ENCODE measurements at regions not wholly inside any gene's neighbourhood (a gene's known extent, or its start where the extent isn't known, plus 50 kb on each side); places are given as distances from the start of the nearest gene placed in this dataset.
A peak's percentile ranks its signal among the peaks of the same experiment; 100 is the strongest.

DNA sequence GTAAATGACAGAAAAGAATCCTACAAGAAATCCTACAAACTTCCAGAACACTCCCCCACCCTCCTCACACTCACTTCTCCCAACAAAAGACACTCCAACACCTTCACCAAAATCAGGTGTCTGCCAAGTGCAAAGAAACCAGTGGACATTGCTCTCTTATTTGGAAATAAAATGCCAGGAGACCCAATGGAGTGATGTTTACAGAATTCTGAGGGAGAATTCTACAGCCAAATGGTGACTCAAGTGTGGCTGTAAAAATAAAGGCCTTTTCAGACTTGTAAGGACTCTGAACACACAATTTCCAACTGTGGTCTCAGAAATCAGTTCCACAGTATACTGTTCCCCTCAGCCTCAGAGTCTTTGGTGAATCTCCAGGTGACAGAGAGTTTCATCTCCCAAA is 109.6 kb upstream of the CARMIL1 start:
- Mint-ChIP-seq H3K36me3 (peaks cover 3% of the 10 kb centered on the region), H3K27ac (no peak overlapping the region), H3K4me3 (no peak overlapping the region), H3K9me3 (ENCODE audit: low read depth) (no peaks in the 10 kb centered on the region), H3K4me1 (peaks cover 59% of the 10 kb centered on the region), H3K27me3 (no peaks in the 10 kb centered on the region)
- CTCF ChIA-PET: interaction anchor here (0.5 kb wide), 1 partner anchor 12 kb away, joined by 3 read pairs; no protein-coding TSS in a partner anchor
- ATAC-seq: no peak
- no peak for DNase-seq

DNA sequence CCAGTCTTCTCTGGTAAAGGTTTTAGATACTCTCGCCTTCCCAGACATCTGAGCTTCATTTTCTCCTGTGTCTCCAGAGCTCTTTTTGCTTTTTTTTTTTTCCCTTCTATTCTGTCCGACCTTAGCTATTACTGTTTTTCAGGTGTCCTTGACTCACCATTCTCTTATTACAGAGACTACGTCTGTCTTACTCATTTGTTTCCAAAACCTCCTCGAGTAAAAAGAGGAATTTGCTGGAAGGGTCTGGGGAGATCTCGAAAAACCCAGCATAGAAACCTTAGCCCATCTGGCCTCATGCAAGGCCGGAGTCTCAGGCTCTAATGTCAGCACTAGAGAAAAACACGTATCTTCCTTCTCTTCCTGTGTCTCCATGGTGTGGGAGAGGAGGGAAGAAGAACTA is 109.2 kb upstream of the CARMIL1 start:
- Mint-ChIP-seq H3K9me3 (ENCODE audit: low read depth) (no peaks in the 10 kb centered on the region), H3K4me3 (no peak overlapping the region), H3K4me1 (peaks cover 61% of the 10 kb centered on the region), H3K27me3 (no peaks in the 10 kb centered on the region), H3K36me3 (no peaks in the 10 kb centered on the region), H3K27ac (no peak overlapping the region)
- no peak for ATAC-seq
- DNase-seq: no peak
- CTCF ChIA-PET: interaction anchor here (0.5 kb wide), 1 partner anchor 12 kb away, joined by 3 read pairs; no protein-coding TSS in a partner anchor

DNA sequence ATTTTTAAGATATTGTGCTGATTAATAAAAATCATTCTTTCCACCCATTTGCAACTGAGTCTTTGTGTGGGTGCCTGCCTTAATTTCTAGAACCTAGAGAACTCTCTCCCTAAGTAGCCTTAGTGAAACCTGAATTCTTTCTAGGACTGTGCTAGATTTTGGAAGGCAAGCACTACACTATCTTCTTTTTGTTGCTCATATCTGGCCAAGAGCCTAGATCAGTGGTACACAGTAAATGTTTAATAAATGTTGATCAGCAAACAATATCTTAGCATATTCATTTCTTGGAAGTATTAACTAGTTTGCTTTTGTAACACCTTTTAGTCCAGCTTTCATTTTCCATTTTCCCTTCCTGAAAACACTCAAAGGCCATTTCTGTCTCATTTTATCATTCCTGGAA is 108.5 kb upstream of the CARMIL1 start:
- H3K4me3 Mint-ChIP-seq: no peak overlapping the region
- ATAC-seq (no peak), DNase-seq (no peak)
- no peaks in the 10 kb centered on the region for H3K9me3 Mint-ChIP-seq (ENCODE audit: low read depth)
- H3K27ac Mint-ChIP-seq: no peak overlapping the region
- CTCF ChIA-PET: interaction anchor here (1.4 kb wide), 1 partner anchor 10 kb away, joined by 5 read pairs; no protein-coding TSS in a partner anchor
- H3K36me3 Mint-ChIP-seq: no peaks in the 10 kb centered on the region
- H3K27me3 Mint-ChIP-seq: no peaks in the 10 kb centered on the region
- peaks cover 63% of the 10 kb centered on the region for H3K4me1 Mint-ChIP-seq

DNA sequence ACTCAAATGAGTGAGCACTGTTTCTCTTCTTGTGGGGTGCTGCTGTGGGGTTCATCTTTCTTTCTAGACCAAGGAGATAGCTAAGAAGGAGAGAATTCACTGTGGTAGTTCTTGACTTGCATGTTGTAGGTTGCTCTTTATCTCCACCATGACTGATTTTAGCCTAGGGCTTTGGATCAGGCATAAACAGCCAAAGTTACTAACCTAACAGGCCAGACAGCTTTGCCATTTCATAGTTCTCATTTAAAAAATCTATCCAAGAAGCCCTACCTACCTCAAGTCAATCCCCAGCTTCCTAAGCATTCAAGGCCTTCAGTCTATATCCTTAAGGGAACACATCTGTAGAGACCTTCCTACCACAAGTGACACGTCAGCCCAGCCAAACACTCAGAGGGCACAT is 107.9 kb upstream of the CARMIL1 start:
- Mint-ChIP-seq H3K27ac (no peak overlapping the region), H3K36me3 (no peaks in the 10 kb centered on the region), H3K4me3 (no peak overlapping the region), H3K27me3 (no peaks in the 10 kb centered on the region), H3K4me1 (peaks cover 65% of the 10 kb centered on the region), H3K9me3 (ENCODE audit: low read depth) (no peaks in the 10 kb centered on the region)
- CTCF ChIA-PET: interaction anchor here (1.4 kb wide), 1 partner anchor 9 kb away, joined by 5 read pairs; no protein-coding TSS in a partner anchor
- no peak for ATAC-seq
- DNase-seq: no peak

DNA sequence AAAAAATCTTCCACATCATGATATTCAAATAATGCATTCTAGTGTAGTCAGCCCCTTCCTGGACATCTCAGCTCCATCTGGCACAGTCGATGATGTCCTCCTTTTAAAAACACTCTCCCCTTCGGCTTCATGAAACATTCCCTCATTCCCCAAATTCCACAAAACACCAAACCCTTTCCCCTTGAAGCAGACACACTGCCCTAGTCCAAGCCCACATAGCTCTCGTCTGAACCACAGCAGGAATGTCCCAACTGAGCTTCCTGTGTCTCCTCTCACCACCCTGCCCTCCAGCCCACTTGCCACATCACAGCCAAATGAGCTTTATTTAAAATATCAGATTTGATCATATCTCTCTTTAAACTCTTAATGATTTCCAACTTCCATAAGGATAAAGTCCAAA is 106.4 kb upstream of the CARMIL1 start:
- H3K36me3 Mint-ChIP-seq: no peaks in the 10 kb centered on the region
- no peak for ATAC-seq
- CTCF ChIA-PET: no interaction called here
- no peaks in the 10 kb centered on the region for H3K27me3 Mint-ChIP-seq
- no peak for DNase-seq
- peaks cover 59% of the 10 kb centered on the region for H3K4me1 Mint-ChIP-seq
- no peak overlapping the region for H3K27ac Mint-ChIP-seq
- H3K9me3 Mint-ChIP-seq (ENCODE audit: low read depth): no peaks in the 10 kb centered on the region
- no peak overlapping the region for H3K4me3 Mint-ChIP-seq

DNA sequence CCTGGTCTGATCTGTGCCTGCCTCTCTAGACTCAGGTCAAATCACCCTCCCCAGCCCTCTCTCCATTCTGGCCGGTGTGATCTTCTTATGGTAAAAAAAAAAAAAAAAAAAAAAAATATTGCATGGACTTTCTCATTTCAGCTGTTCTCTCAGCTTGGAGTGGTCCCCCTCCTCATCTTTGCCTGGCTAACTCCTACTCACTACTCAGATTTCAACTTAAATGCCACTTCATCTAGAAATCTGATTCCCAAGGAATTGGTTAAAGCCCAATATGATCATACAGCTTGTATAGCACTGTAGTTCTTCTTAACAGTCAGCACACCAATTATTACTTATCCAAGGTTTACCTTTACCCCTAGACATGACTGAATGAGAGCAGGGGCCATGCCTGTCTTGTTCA is 105.9 kb upstream of the CARMIL1 start:
- Mint-ChIP-seq H3K4me1 (peaks cover 57% of the 10 kb centered on the region), H3K27me3 (no peaks in the 10 kb centered on the region), H3K4me3 (no peak overlapping the region), H3K9me3 (ENCODE audit: low read depth) (no peaks in the 10 kb centered on the region), H3K36me3 (no peaks in the 10 kb centered on the region), H3K27ac (no peak overlapping the region)
- DNase-seq (no peak), ATAC-seq (no peak)
- CTCF ChIA-PET: no interaction called here

DNA sequence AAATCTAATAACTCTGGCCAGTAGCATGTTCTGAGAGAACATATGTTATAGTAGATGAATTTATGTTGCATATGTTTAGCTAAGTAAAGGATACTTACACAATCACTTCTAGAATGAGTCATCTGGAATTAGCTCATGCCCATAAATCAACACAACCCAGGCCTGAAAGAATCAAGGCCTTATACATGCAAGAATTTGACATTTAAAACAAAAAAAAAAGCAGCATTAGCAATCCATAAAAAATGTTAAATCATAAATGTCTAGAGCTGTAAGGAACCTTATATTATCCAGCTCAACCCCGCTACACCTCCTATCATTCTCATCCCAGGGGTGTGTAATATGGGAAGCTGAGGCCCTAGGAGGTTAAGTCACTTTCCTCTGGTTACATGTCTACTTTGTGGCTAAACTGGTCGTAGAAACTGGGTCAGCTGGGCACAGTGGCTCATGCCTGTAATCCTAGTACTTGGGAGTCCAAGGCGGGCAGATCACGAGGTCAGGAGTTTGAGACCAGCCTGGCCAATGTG is 105.2 kb upstream of the CARMIL1 start:
- CTCF ChIA-PET: no interaction called here
- Mint-ChIP-seq H3K4me3 (no peak overlapping the region), H3K27me3 (no peaks in the 10 kb centered on the region), H3K27ac (peak overlapping the region; percentile 47), H3K36me3 (no peaks in the 10 kb centered on the region), H3K4me1 (peaks cover 64% of the 10 kb centered on the region), H3K9me3 (ENCODE audit: low read depth) (no peaks in the 10 kb centered on the region)
- ATAC-seq: no peak
- no peak for DNase-seq

DNA sequence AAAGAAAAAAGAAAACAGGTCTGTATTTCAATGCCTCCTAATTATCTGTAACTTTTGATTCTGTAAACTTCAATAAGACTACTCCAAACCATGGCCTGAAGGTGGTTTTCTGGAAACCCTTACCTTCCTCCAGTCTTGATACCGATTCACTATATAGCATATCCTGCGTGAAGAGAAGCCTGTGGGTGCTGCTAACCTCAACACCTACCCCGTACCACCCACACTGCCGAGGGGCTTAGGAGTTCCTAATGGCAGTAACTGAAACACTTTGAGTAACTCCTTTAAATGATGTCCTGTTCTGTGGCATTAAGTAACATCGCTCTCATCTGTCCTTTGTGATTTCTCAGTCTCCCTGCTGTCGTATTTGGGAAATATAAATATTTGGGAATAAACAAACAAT is 104.5 kb upstream of the CARMIL1 start:
- Mint-ChIP-seq H3K4me1 (peaks cover 68% of the 10 kb centered on the region), H3K27ac (no peak overlapping the region), H3K9me3 (ENCODE audit: low read depth) (no peaks in the 10 kb centered on the region), H3K27me3 (no peaks in the 10 kb centered on the region), H3K36me3 (no peaks in the 10 kb centered on the region), H3K4me3 (no peak overlapping the region)
- CTCF ChIA-PET: no interaction called here
- no peak for ATAC-seq
- DNase-seq: no peak

DNA sequence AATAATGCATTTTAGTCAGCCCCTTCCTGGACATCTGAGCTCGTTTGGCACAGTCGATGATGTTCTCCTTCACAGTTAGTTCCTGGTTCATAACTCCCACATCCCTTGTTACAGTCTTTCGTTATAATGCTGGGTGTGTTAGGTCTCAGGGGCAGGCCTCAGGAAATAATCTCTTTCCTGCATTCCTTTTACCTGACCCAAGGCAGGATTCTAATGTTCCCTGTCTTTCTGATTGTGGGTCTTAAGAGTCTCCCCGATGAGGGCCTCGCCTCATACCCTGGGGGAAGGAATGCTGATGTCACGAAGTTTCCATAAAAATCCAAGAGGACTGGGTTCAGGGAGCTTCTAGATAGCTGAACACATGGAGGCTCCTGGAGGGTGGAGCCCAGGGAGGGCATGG is 104.0 kb upstream of the CARMIL1 start:
- H3K27ac Mint-ChIP-seq: no peak overlapping the region
- CTCF ChIA-PET: no interaction called here
- no peaks in the 10 kb centered on the region for H3K27me3 Mint-ChIP-seq
- ATAC-seq: no peak
- no peaks in the 10 kb centered on the region for H3K36me3 Mint-ChIP-seq
- DNase-seq: no peak
- H3K9me3 Mint-ChIP-seq (ENCODE audit: low read depth): no peaks in the 10 kb centered on the region
- no peak overlapping the region for H3K4me3 Mint-ChIP-seq
- H3K4me1 Mint-ChIP-seq: peaks cover 64% of the 10 kb centered on the region

DNA sequence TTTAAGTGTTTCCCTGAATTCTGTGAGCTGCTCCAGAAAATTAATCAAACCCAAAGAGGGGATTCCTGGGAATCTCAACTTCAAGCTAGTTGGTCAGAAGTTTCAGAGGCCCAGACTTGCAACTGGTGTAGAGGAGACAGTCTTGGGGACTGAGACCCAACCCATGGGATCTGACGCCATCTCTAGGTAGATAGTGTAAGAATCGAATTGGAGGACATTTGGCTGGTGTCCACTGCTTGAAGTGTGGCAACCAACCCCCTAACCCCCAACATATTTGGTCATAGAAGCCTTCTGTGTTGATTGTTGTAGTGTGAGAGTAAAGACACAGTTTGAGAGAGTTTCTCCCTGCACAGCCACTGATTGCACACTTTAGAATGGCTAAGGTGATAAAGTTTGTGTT is 103.5 kb upstream of the CARMIL1 start:
- CTCF ChIA-PET: no interaction called here
- Mint-ChIP-seq H3K4me3 (no peak overlapping the region), H3K27ac (no peak overlapping the region), H3K36me3 (no peaks in the 10 kb centered on the region), H3K27me3 (no peaks in the 10 kb centered on the region), H3K9me3 (ENCODE audit: low read depth) (no peaks in the 10 kb centered on the region), H3K4me1 (peaks cover 65% of the 10 kb centered on the region)
- ATAC-seq (peak; percentile 33), DNase-seq (no peak)

DNA sequence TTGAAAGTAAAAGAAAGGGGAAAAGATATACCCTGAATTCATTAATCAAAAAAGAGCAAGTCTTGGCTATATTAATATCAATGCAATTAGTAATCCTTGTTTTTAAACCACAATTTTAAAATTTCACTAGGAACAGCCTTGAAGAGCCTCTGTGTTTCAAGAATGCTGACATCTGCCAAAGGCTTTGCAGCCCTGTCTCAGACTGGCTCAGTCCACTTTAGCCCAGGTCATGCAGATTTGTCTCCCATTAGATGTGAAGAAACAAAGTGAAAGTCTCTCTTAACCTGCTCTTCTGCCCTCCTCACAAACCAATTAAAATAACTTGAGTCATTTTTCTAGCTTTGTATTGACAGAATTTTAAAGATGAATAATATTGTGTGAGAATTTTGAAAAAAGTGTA is 102.7 kb upstream of the CARMIL1 start:
- Mint-ChIP-seq H3K27me3 (no peaks in the 10 kb centered on the region), H3K4me3 (no peak overlapping the region), H3K4me1 (peaks cover 59% of the 10 kb centered on the region), H3K9me3 (ENCODE audit: low read depth) (no peaks in the 10 kb centered on the region), H3K36me3 (no peaks in the 10 kb centered on the region), H3K27ac (peak overlapping the region; percentile 20)
- DNase-seq: no peak
- CTCF ChIA-PET: interaction anchor here (1.7 kb wide), 1 partner anchor 31 kb away, joined by 3 read pairs; no protein-coding TSS in a partner anchor
- ATAC-seq: peak; percentile 28

DNA sequence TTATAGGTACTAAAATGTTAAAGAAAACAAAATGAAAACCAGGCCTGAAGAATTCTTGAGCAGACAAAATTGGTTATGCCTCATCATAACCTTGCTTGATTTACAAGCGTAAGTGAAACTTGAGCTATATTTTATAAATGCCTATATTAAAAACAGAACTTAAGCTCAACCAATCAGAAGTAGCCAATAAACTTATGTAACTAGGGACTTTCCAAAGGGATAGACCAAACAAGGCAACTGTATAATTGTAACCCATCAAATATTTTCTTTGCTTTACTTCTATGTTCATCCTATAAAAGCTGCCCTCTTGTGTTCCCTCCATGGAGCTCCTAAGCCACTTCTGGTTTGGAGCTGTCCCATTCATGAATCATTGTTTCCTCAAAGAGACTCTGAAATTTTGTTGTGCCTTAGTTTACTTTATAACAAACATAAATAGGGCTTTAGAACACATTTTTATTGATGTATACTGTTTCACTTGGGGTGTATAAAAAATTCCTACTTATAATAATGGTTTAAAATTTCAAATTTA is 101.6 kb upstream of the CARMIL1 start:
- Mint-ChIP-seq H3K9me3 (ENCODE audit: low read depth) (no peaks in the 10 kb centered on the region), H3K4me1 (peaks cover 65% of the 10 kb centered on the region), H3K4me3 (no peak overlapping the region), H3K36me3 (no peaks in the 10 kb centered on the region), H3K27me3 (no peaks in the 10 kb centered on the region), H3K27ac (no peak overlapping the region)
- DNase-seq: no peak
- CTCF ChIA-PET: interaction anchor here (0.9 to 2.3 kb wide), 4 partner anchors 32 to 150 kb away, joined by 3 to 11 read pairs (median 4); no protein-coding TSS in a partner anchor
- ATAC-seq: no peak

DNA sequence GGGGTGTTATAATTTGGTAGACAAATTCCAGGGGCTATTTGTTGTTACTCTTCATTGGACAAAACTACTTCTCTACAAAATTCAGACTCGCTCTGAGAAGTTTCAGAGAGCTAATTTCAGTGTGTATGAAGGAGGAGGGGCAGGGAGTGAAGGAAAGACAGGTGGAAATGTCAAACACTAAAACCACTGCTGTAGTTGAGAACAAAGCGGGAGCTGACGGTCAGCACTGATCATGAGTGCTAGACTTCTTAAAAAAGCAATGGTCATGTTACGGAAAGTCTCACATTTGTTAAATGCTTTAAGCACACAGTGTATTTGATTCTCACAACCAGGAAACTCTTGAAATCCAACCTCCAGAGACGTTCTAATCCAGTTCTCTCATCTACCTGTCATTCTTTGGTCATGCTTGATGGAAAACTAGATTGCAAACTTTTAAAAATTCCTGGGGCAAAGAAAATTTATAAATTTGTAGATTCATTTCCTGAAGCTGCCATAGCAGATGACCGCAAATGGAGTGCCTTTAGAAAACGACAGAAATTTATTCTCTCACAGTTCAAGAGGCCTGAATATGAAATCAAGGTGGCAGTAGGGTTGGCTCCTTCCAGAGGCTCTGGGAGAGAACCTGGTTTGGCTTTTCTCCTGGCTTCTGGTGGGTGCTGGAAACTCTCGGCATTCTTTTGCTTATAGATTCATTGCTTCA is 100.7 kb upstream of the CARMIL1 start:
- Mint-ChIP-seq H3K4me3 (no peak overlapping the region), H3K27ac (peak overlapping the region; percentile 36), H3K9me3 (ENCODE audit: low read depth) (no peaks in the 10 kb centered on the region), H3K36me3 (no peaks in the 10 kb centered on the region), H3K4me1 (peaks cover 63% of the 10 kb centered on the region), H3K27me3 (no peaks in the 10 kb centered on the region)
- ATAC-seq (no peak), DNase-seq (no peak)
- CTCF ChIA-PET: interaction anchor here (1.0 to 2.3 kb wide), 4 partner anchors 33 to 151 kb away, joined by 3 to 11 read pairs (median 4); no protein-coding TSS in a partner anchor

Data from activated CD8-positive, alpha-beta memory T cell treated with anti-CD3 and anti-CD28 coated beads, Interleukin-2, amount 10 ng/mL, durations not matched to agents 7 days and 5 days (primary cell).